ENCODE measurements at regions not wholly inside any gene's neighbourhood (a gene's known extent, or its start where the extent isn't known, plus 50 kb on each side); places are given as distances from the start of the nearest gene placed in this dataset.

GRCh38 chr11:109775686-109776085, 317.5 kb upstream of the ZC3H12C start (continued):
- no peak for TF ChIP-seq ZNF318 (CRISPR knock-in tag; IDR thresholded peaks at IDR 0.05)

GRCh38 chr11:109783014-109783413, 310.2 kb upstream of the ZC3H12C start:
- ChIA-PET CTCF (ENCODE audit: low intra/inter-chr PET ratio, low total read pairs) (no interaction called here), POLR2A (no interaction called here)
- ATAC-seq (no peak), FAIRE-seq (no peak), DNase-seq (ENCODE audit: low spot score) (no peak)
- no peaks in the 10 kb centered on the region for H3K4me1 ChIP-seq (ENCODE audit: insufficient read depth, low read length)
- H3K27me3 ChIP-seq (ENCODE audit: control insufficient read depth in 1 of 2, insufficient read depth in 2 of 2, low read length in 2 of 2): 0 out of 5 replicates have a peak, but pooled peaks cover 0 to 3% of the 10 kb centered on the region in 2 experiments
- no TSS peak for BruUV-seq (replicated peaks)
- H3K36me3 ChIP-seq (replicated peaks in 1 of 2; ENCODE audit: control insufficient read depth in 1 of 2, insufficient read depth in 2 of 2, low read length in 2 of 2): no peaks in the 10 kb centered on the region
- H2AFZ ChIP-seq (ENCODE audit: low read length): no peak overlapping the region
- intact Hi-C loops (cut with micrococcal nuclease; ENCODE audit: unreplicated experiment) (no loop called here), in situ Hi-C loops (cut with HindIII; ENCODE audit: extremely low pct_ligation_motif_present, low pct_unique_long_range_greater_than_20kb) (no loop called here)
- H3K4me3 ChIP-seq (replicated peaks in 1 of 3; ENCODE audit: insufficient read depth in 1 of 3, low read depth in 2 of 3, low read length in 3 of 3): no peak overlapping the region
- H3K9me3 ChIP-seq (ENCODE audit: low read length): no peaks in the 10 kb centered on the region
- no peaks in the 10 kb centered on the region for H3K79me2 ChIP-seq (ENCODE audit: insufficient read depth, low read length)
- H3K4me2 ChIP-seq (ENCODE audit: low read depth, low read length): no peak overlapping the region
- no peaks in the 10 kb centered on the region for H4K20me1 ChIP-seq (ENCODE audit: insufficient read depth, low read length)
- H3K9ac ChIP-seq (ENCODE audit: insufficient read depth, low read depth, low read length): no peak overlapping the region
- WGBS (ENCODE audit: low lambda C conversion rate): 37% methylated on average over 3 of the region's 3 CpGs
- no peak overlapping the region for H3K27ac ChIP-seq (ENCODE audit: extremely low read length, insufficient read depth, low read length)
- TF ChIP-seq ZNF75D (CRISPR knock-in tag; IDR thresholded peaks at IDR 0.05; ENCODE audit: borderline replicate concordance): no peak
- TF ChIP-seq SRSF1 (optimal IDR thresholded peaks at IDR 0.05; ENCODE audit: low read depth, low read length): no peak
- no peak for TF ChIP-seq ZNF230 (CRISPR knock-in tag; IDR thresholded peaks at IDR 0.05)
- no peak for TF ChIP-seq ZNF646 (CRISPR knock-in tag; IDR thresholded peaks at IDR 0.05)
- TF ChIP-seq PTBP1 (IDR thresholded peaks at IDR 0.05; ENCODE audit: low read depth, low read length, poor library complexity, severe bottlenecking): no peak
- no peak for TF ChIP-seq TSC22D2 (CRISPR knock-in tag; IDR thresholded peaks at IDR 0.05; ENCODE audit: borderline replicate concordance)
- no peak for TF ChIP-seq MXD4 (CRISPR knock-in tag; IDR thresholded peaks at IDR 0.05)
- TF ChIP-seq TP53 (CRISPR knock-in tag; conservative IDR thresholded peaks at IDR 0.05): no peak

Data from HepG2 (cell line).